BLaER1 treated with 17β-estradiol and CSF1 and Interleukin-3, amounts not matched to agents 10 nM and 100 nM (cell line): ENCODE measurements at regions not wholly inside any gene's neighbourhood (a gene's known extent, or its start where the extent isn't known, plus 50 kb on each side); places are given as distances from the start of the nearest gene placed in this dataset.
A peak's percentile ranks its signal among the peaks of the same experiment; 100 is the strongest.

ENCODE experiments used
- H3K27ac ChIP-seq, 11 experiments: shearing (Covaris generic); formaldehyde crosslinking; 2 replicates each; pipeline ENCODE4 v1.8.1; 2022
- H3K27me3 ChIP-seq, 11 experiments: shearing (Covaris generic); formaldehyde crosslinking; 2 replicates each; pipeline ENCODE4 v1.8.1; 2022
- H3K36me3 ChIP-seq, 11 experiments: shearing (Covaris generic); formaldehyde crosslinking; 2 replicates each; pipeline ENCODE4 v1.8.1; 2022
- H3K4me1 ChIP-seq, 10 experiments: shearing (Covaris generic); formaldehyde crosslinking; 2 replicates each; pipeline ENCODE4 v1.8.1; 2022
- H3K4me2 ChIP-seq, 11 experiments: shearing (Covaris generic); formaldehyde crosslinking; 2 replicates each; pipeline ENCODE4 v1.8.1; 2022
- H3K4me3 ChIP-seq, 10 experiments: shearing (Covaris generic); formaldehyde crosslinking; 2 replicates each; pipeline ENCODE4 v1.8.1; 2022
- H3K9ac ChIP-seq, 11 experiments: shearing (Covaris generic); formaldehyde crosslinking; 2 replicates each; pipeline ENCODE4 v1.8.1; 2022
- H3K9me3 ChIP-seq, 11 experiments: shearing (Covaris generic); formaldehyde crosslinking; replicated peaks in 1 of 11; 2 replicates each; pipeline ENCODE4 v1.8.1; 2022
- H4K20me1 ChIP-seq, 11 experiments: shearing (Covaris generic); formaldehyde crosslinking; 2 replicates each; pipeline ENCODE4 v1.8.1; 2022
- Cebpa-rat ChIP-seq, 11 experiments: shearing (Covaris generic); IDR thresholded peaks; 2 replicates each; pipeline ENCODE4 v1.8.1; 2022

- no peak for TF ChIP-seq Cebpa-rat (IDR thresholded peaks at IDR 0.05)
- Histone ChIP-seq H3K9me3 (no peaks in the 10 kb centered on the region), H4K20me1 (no peaks in the 10 kb centered on the region), H3K27me3 (peaks cover 0 to 7% (median 0%) of the 10 kb centered on the region in 11 experiments; a peak in 3 of 22 replicates), H3K4me2 (no peak overlapping the region), H3K4me3 (no peak overlapping the region), H3K36me3 (no peaks in the 10 kb centered on the region), H3K4me1 (peaks cover 5 to 22% (median 15%) of the 10 kb centered on the region in 10 experiments; a peak in 16 of 20 replicates), H3K27ac (no peak overlapping the region), H3K9ac (no peak overlapping the region)
These were observed 488.3 kb upstream of the MAP2 start for GRCh38 chr2:208935531-208935930.

GRCh38 chr2:208937521-208937920 lies 486.3 kb upstream of the MAP2 start:
- TF ChIP-seq Cebpa-rat (IDR thresholded peaks at IDR 0.05) = no peak
- Histone ChIP-seq H3K4me3 (no peak overlapping the region), H3K4me1 (peaks cover 5 to 23% (median 15%) of the 10 kb centered on the region in 10 experiments; a peak in 16 of 20 replicates), H3K9me3 (no peaks in the 10 kb centered on the region), H4K20me1 (no peaks in the 10 kb centered on the region), H3K27me3 (peaks cover 0 to 7% (median 0%) of the 10 kb centered on the region in 11 experiments; a peak in 3 of 22 replicates), H3K27ac (no peak overlapping the region), H3K4me2 (peak overlapping the region in 10 of 11 experiments; percentile 28 to 76 (median 60); a peak in 18 of 22 replicates), H3K36me3 (no peaks in the 10 kb centered on the region), H3K9ac (no peak overlapping the region)

DNA sequence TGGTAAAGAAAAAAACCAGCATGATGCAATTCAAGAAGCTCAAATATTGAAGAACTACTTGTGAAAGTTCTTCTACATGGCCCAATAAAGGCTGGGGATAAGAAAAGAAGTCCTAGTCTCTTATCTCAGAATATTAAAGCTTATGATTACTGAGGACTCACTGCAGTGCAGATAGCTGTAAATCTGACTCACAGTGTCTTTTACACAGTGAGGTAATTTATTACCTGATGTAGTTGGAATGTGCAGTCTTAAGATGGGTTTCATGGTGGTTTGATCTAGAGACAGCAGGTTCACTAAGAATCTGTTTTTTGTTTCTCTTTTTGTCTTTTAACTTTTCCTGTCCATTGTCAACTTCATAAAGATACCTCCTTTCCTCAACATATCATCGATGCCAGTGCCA lies 484.0 kb upstream of the MAP2 start:
- Histone ChIP-seq H3K27me3 (peaks cover 0 to 7% (median 0%) of the 10 kb centered on the region in 11 experiments; a peak in 3 of 22 replicates), H3K4me1 (peaks cover 5 to 23% (median 15%) of the 10 kb centered on the region in 10 experiments; a peak in 16 of 20 replicates), H3K4me3 (no peak overlapping the region), H3K9ac (no peak overlapping the region), H3K9me3 (no peaks in the 10 kb centered on the region), H3K4me2 (no peak overlapping the region), H4K20me1 (no peaks in the 10 kb centered on the region), H3K27ac (no peak overlapping the region), H3K36me3 (no peaks in the 10 kb centered on the region)
- no peak for TF ChIP-seq Cebpa-rat (IDR thresholded peaks at IDR 0.05)

- H3K9ac ChIP-seq = no peak overlapping the region
- no peaks in the 10 kb centered on the region for H3K27me3 ChIP-seq
- H3K36me3 ChIP-seq = no peaks in the 10 kb centered on the region
- no peak for TF ChIP-seq Cebpa-rat (IDR thresholded peaks at IDR 0.05)
- H3K4me1 ChIP-seq = 0 out of 20 replicates have a peak, but pooled peaks cover 0 to 4% (median 0%) of the 10 kb centered on the region in 10 experiments
- no peak overlapping the region for H3K4me2 ChIP-seq
- H3K4me3 ChIP-seq = no peak overlapping the region
- no peaks in the 10 kb centered on the region for H3K9me3 ChIP-seq
- H3K27ac ChIP-seq = no peak overlapping the region
- no peaks in the 10 kb centered on the region for H4K20me1 ChIP-seq
These were observed 478.1 kb upstream of the MAP2 start for GRCh38 chr2:208945719-208946256.

DNA sequence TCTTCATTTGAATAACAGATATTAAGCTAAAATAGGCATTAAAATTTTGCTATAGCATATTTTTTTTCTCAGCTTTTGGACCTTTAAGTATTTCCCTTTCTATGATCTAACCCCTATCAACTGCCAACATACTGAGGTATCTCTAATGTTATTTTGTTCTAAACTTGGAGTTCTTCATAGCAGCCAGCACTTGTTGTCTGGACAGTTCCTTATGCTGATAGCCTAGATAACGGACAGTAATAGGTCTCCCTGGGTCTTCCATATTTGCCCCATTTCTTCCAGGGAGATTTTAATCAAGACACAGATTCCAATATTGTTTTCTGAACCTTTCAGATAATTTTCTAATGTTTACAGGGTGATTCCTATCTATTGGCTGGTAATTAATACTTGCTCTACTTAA lies 475.8 kb upstream of the MAP2 start:
- Histone ChIP-seq H3K27me3 (no peaks in the 10 kb centered on the region), H3K4me1 (no peaks in the 10 kb centered on the region), H3K4me2 (no peak overlapping the region), H3K4me3 (no peak overlapping the region), H3K9ac (no peak overlapping the region), H3K36me3 (no peaks in the 10 kb centered on the region), H3K27ac (no peak overlapping the region), H4K20me1 (no peaks in the 10 kb centered on the region), H3K9me3 (peaks cover 0 to 2% (median 0%) of the 10 kb centered on the region in 11 experiments; a peak in 3 of 22 replicates)
- no peak for TF ChIP-seq Cebpa-rat (IDR thresholded peaks at IDR 0.05)

DNA sequence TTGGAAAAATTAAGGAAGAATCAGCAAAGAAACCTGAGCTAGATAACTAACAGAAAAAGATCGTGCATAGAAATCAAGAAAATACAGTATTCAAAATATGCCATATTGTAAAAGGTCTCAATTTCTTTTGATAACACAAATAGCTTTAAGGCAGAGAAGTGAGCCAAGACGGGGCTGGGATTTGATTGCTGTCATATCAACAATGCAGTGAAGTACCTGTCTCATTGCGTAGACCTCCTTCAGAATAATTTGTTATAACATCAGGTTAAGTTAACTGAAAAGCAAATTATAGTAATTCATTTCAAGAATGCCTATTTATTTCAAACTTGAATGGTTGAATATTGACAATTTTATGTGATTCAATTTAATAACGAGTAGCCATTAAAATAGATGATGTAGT lies 453.8 kb upstream of the MAP2 start:
- Histone ChIP-seq H3K4me1 (no peaks in the 10 kb centered on the region), H3K27ac (no peak overlapping the region), H3K36me3 (no peaks in the 10 kb centered on the region), H3K4me2 (no peak overlapping the region), H3K9ac (no peak overlapping the region), H4K20me1 (no peaks in the 10 kb centered on the region), H3K9me3 (peaks cover 11 to 22% (median 16%) of the 10 kb centered on the region in 11 experiments), H3K27me3 (no peaks in the 10 kb centered on the region), H3K4me3 (no peak overlapping the region)
- no peak for TF ChIP-seq Cebpa-rat (IDR thresholded peaks at IDR 0.05)

- H3K27me3 ChIP-seq = no peaks in the 10 kb centered on the region
- H3K4me2 ChIP-seq = no peak overlapping the region
- no peaks in the 10 kb centered on the region for H3K9me3 ChIP-seq
- H3K36me3 ChIP-seq = no peaks in the 10 kb centered on the region
- TF ChIP-seq Cebpa-rat (IDR thresholded peaks at IDR 0.05) = no peak
- no peak overlapping the region for H3K27ac ChIP-seq
- H3K4me3 ChIP-seq = no peak overlapping the region
- no peaks in the 10 kb centered on the region for H4K20me1 ChIP-seq
- H3K4me1 ChIP-seq = no peaks in the 10 kb centered on the region
- no peak overlapping the region for H3K9ac ChIP-seq
These were observed 446.3 kb upstream of the MAP2 start for GRCh38 chr2:208977582-208977981.

DNA sequence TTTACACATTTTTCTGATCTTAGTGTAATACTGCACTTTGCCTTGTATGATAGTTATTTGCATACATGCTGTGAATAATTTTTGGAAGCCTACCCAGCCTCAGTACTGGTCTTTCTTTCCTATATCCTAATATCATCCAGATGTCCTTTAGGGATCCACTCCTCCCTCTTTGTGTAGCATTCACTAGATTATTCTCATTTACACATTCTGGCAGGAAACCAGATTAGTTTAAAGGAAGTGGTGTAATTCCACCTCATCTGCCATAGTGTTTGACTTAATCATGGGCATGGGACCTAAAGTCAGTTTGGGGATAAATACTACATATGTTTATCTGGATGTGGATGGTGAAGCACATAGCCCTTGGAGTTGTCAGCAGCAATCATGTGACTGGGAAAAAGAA lies 444.9 kb upstream of the MAP2 start:
- no peak overlapping the region for H3K9ac ChIP-seq
- no peaks in the 10 kb centered on the region for H3K4me1 ChIP-seq
- no peaks in the 10 kb centered on the region for H3K36me3 ChIP-seq
- no peak overlapping the region for H3K4me3 ChIP-seq
- no peaks in the 10 kb centered on the region for H4K20me1 ChIP-seq
- no peak overlapping the region for H3K27ac ChIP-seq
- no peak for TF ChIP-seq Cebpa-rat (IDR thresholded peaks at IDR 0.05)
- H3K27me3 ChIP-seq = no peaks in the 10 kb centered on the region
- no peak overlapping the region for H3K4me2 ChIP-seq
- H3K9me3 ChIP-seq = no peaks in the 10 kb centered on the region

DNA sequence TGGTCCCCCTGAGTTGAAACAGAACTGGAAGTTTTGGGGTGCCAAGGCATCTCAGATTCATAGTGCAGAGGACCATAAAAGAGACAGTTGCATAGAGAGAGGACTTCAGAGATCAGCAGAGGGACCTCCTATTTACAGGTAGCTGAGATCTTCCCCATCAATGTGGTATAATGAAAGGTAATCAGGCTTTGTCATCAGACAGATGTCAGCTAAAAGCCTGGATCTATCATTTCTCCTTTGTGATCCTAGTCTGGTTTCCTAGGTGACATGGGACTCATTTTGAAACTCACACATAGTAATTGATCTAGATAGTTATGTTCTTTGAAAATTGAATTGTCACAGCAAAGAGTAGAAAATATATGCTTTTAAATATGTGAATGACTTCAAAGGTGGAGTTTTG lies 443.5 kb upstream of the MAP2 start:
- Histone ChIP-seq H3K9ac (no peak overlapping the region), H3K27me3 (no peaks in the 10 kb centered on the region)
- no peak for TF ChIP-seq Cebpa-rat (IDR thresholded peaks at IDR 0.05)

GRCh38 chr2:208982831-208983230 lies 441.0 kb upstream of the MAP2 start:
- H3K4me3 ChIP-seq = no peak overlapping the region
- no peaks in the 10 kb centered on the region for H3K4me1 ChIP-seq
- no peaks in the 10 kb centered on the region for H3K9me3 ChIP-seq
- no peaks in the 10 kb centered on the region for H3K36me3 ChIP-seq
- no peak overlapping the region for H3K9ac ChIP-seq
- H3K27ac ChIP-seq = no peak overlapping the region
- H3K4me2 ChIP-seq = no peak overlapping the region
- no peak for TF ChIP-seq Cebpa-rat (IDR thresholded peaks at IDR 0.05)
- no peaks in the 10 kb centered on the region for H3K27me3 ChIP-seq
- no peaks in the 10 kb centered on the region for H4K20me1 ChIP-seq

More for the DNA sequence above, 443.5 kb upstream of the MAP2 start:
- no peak overlapping the region for H3K4me2 ChIP-seq
- no peaks in the 10 kb centered on the region for H3K36me3 ChIP-seq
- no peak overlapping the region for H3K4me3 ChIP-seq
- H3K27ac ChIP-seq = no peak overlapping the region
- H3K4me1 ChIP-seq = no peaks in the 10 kb centered on the region
- H4K20me1 ChIP-seq = no peaks in the 10 kb centered on the region
- no peaks in the 10 kb centered on the region for H3K9me3 ChIP-seq
